H1 (cell line): ENCODE measurements at regions not wholly inside any gene's neighbourhood (a gene's known extent, or its start where the extent isn't known, plus 50 kb on each side); places are given as distances from the start of the nearest gene placed in this dataset.
A peak's percentile ranks its signal among the peaks of the same experiment; 100 is the strongest.

Experiments used
- CTCF ChIA-PET: fragments of 300-600 bp; sonication (Branson Sonifier 250); formaldehyde crosslinking; loops from one replicate; lab custom pipeline; 2021; ENCODE audit not compliant: partially characterized antibody; lab: Charles Lee
- POLR2A ChIA-PET: fragments of 300-600 bp; sonication (Branson Sonifier 250); formaldehyde crosslinking; loops from one replicate; lab custom pipeline; 2021; ENCODE audit warnings: inconsistent platforms; ENCODE audit not compliant: partially characterized antibody; lab: Charles Lee
- DNase-seq, 2 experiments: peaks; one replicate each; pipeline versions ENCODE4 v3.0.0 to v3.0.0-alpha.2; 2010 to 2022; ENCODE audit warnings: low spot score in 2 of 2, low read depth in 1 of 2, mixed read lengths in 1 of 2
- FAIRE-seq: peaks from 2 replicates; lab custom pipeline; 2011; peaks lifted over from hg19 to GRCh38; lab: Jason Lieb, UNC
- H2AFZ ChIP-seq: 2 replicates; pipeline ENCODE4 v1.8.1; 2012; ENCODE audit warnings: low read length, inconsistent platforms
- H2AK5ac ChIP-seq: 2 replicates; pipeline ENCODE4 v1.6.1; 2013; ENCODE audit warnings: low read depth, low read length
- H2BK120ac ChIP-seq: replicated peaks from 2 replicates; pipeline ENCODE3; 2013; ENCODE audit warnings: low read depth, low read length, inconsistent platforms
- H2BK12ac ChIP-seq: 2 replicates; pipeline ENCODE4 v1.6.1; 2013; ENCODE audit warnings: low read depth, low read length
- H2BK15ac ChIP-seq: 2 replicates; pipeline ENCODE4 v1.6.1; 2013; ENCODE audit warnings: low read length
- H2BK20ac ChIP-seq: 2 replicates; pipeline ENCODE4 v1.6.1; 2013; ENCODE audit warnings: low read length
- H2BK5ac ChIP-seq: 2 replicates; pipeline ENCODE4 v1.6.1; 2013; ENCODE audit warnings: low read depth, low read length
- H3K14ac ChIP-seq: 2 replicates; pipeline ENCODE4 v1.6.1; 2013; ENCODE audit warnings: inconsistent platforms; ENCODE audit not compliant: insufficient read length
- H3K18ac ChIP-seq: 2 replicates; pipeline ENCODE4 v1.6.1; 2013; ENCODE audit warnings: low read length; ENCODE audit errors: extremely low read depth
- H3K23ac ChIP-seq: 2 replicates; pipeline ENCODE4 v1.6.1; 2013; ENCODE audit warnings: inconsistent platforms; ENCODE audit not compliant: insufficient read length
- H3K23me2 ChIP-seq: 2 replicates; pipeline ENCODE4 v1.6.1; 2013; ENCODE audit warnings: low read depth, low read length
- H3K27ac ChIP-seq: 2 replicates; pipeline ENCODE4 v1.6.1; 2011; ENCODE audit warnings: low read depth, low read length, inconsistent platforms
- H3K27me3 ChIP-seq, 4 experiments: replicated peaks in 1 of 4; 1 replicate in 1 of 4; 2 replicates in 3 of 4; pipeline versions ENCODE4 v1.6.1 to v1.8.1; 2011 to 2013; ENCODE audit warnings: low read length in 3 of 4, mild to moderate bottlenecking in 3 of 4, inconsistent platforms in 2 of 4, mixed read lengths in 2 of 4, moderate library complexity in 1 of 4; ENCODE audit not compliant: control insufficient read depth in 3 of 4, insufficient read depth in 3 of 4; ENCODE audit errors: extremely low read depth in 1 of 4
- H3K36me3 ChIP-seq, 4 experiments: 2 replicates each; pipeline versions ENCODE4 v1.6.1 to v1.8.1; 2011 to 2013; ENCODE audit warnings: mild to moderate bottlenecking in 4 of 4, low read length in 3 of 4, moderate library complexity in 2 of 4, control low read depth in 1 of 4, inconsistent platforms in 1 of 4; ENCODE audit not compliant: insufficient read depth in 4 of 4, control insufficient read depth in 2 of 4
- H3K4ac ChIP-seq: replicated peaks from 2 replicates; pipeline ENCODE3; 2013; ENCODE audit warnings: low read length, low read depth, mixed read lengths, inconsistent platforms; ENCODE audit not compliant: insufficient read length
- H3K4me1 ChIP-seq, 4 experiments: replicated peaks in 1 of 4; 1 replicate in 1 of 4; 2 replicates in 3 of 4; pipeline versions ENCODE4 v1.6.1 to v1.8.1; 2011 to 2013; ENCODE audit warnings: low read length in 3 of 4, inconsistent platforms in 2 of 4, mixed read lengths in 1 of 4; ENCODE audit not compliant: insufficient read depth in 4 of 4, control insufficient read depth in 3 of 4
- H3K4me2 ChIP-seq, 2 experiments: 2 replicates each; pipeline versions ENCODE4 v1.6.1 to v1.8.1; 2011 to 2013; ENCODE audit warnings: low read depth in 2 of 2, low read length in 2 of 2, control low read depth in 1 of 2, inconsistent platforms in 1 of 2, mild to moderate bottlenecking in 1 of 2; ENCODE audit not compliant: insufficient read depth in 1 of 2
- H3K4me3 ChIP-seq, 4 experiments: fragments of 200-600, 300-600 bp in 1 of 4; sonication (generic), shearing (Covaris generic), sonication (Bioruptor Twin) in 1 of 4; 2 replicates each; pipeline versions ENCODE4 v1.5.1 to v1.8.1; 2011 to 2016; ENCODE audit warnings: low read length in 4 of 4, low read depth in 3 of 4, control low read depth in 2 of 4, inconsistent platforms in 2 of 4, mild to moderate bottlenecking in 2 of 4, mixed read lengths in 1 of 4, moderate library complexity in 1 of 4; ENCODE audit not compliant: insufficient read depth in 2 of 4; ENCODE audit errors: extremely low read depth in 1 of 4
- H3K56ac ChIP-seq: replicated peaks from 2 replicates; pipeline ENCODE3; 2013; ENCODE audit warnings: low read depth, mild to moderate bottlenecking, mixed read lengths, low read length, inconsistent platforms; ENCODE audit not compliant: insufficient read length
- H3K79me1 ChIP-seq: 2 replicates; pipeline ENCODE4 v1.6.1; 2013; ENCODE audit warnings: low read depth, low read length, control low read depth
- H3K79me2 ChIP-seq, 2 experiments: 2 replicates each; pipeline versions ENCODE4 v1.6.1 to v1.8.1; 2012 to 2013; ENCODE audit warnings: low read length in 2 of 2, mild to moderate bottlenecking in 2 of 2, inconsistent platforms in 1 of 2; ENCODE audit not compliant: insufficient read depth in 2 of 2, control insufficient read depth in 1 of 2
- H3K9ac ChIP-seq, 4 experiments: replicated peaks in 1 of 4; 1 replicate in 1 of 4; 2 replicates in 3 of 4; pipeline versions ENCODE4 v1.6.1 to v1.8.1; 2011 to 2013; ENCODE audit warnings: low read depth in 3 of 4, low read length in 3 of 4, control low read depth in 2 of 4, mild to moderate bottlenecking in 2 of 4, moderate library complexity in 2 of 4, inconsistent platforms in 1 of 4; ENCODE audit errors: extremely low read depth in 1 of 4
- H3K9me3 ChIP-seq, 2 experiments: 2 replicates each; pipeline versions ENCODE4 v1.6.1 to v1.8.1; 2012 to 2013; ENCODE audit warnings: mild to moderate bottlenecking in 2 of 2, moderate library complexity in 2 of 2, control low read depth in 1 of 2, inconsistent platforms in 1 of 2, low read depth in 1 of 2, low read length in 1 of 2, mixed read lengths in 1 of 2; ENCODE audit not compliant: insufficient read depth in 2 of 2
- H4K20me1 ChIP-seq, 2 experiments: replicated peaks in 1 of 2; 2 replicates each; pipeline versions ENCODE3 to v1.8.1; 2011 to 2013; ENCODE audit warnings: inconsistent platforms in 2 of 2, low read length in 2 of 2, mild to moderate bottlenecking in 1 of 2; ENCODE audit not compliant: insufficient read depth in 2 of 2, control insufficient read depth in 1 of 2
- H4K5ac ChIP-seq: 2 replicates; pipeline ENCODE4 v1.6.1; 2013; ENCODE audit warnings: low read length, low read depth, mixed read lengths, inconsistent platforms; ENCODE audit not compliant: insufficient read length
- H4K8ac ChIP-seq: 2 replicates; pipeline ENCODE4 v1.8.0; 2013; ENCODE audit warnings: mild to moderate bottlenecking, moderate library complexity, low read length, inconsistent platforms; ENCODE audit not compliant: insufficient read depth; ENCODE audit errors: extremely low read depth
- H4K91ac ChIP-seq: replicated peaks from 2 replicates; pipeline ENCODE3; 2013; ENCODE audit warnings: low read length, mixed read lengths, inconsistent platforms; ENCODE audit not compliant: insufficient read length
- KDM5A ChIP-seq: fragments of 200-600 bp; IDR thresholded peaks from 2 replicates; pipeline ENCODE4 v1.7.1; 2012; ENCODE audit warnings: mild to moderate bottlenecking, low read length, inconsistent platforms, mixed read lengths
- WGBS, 2 experiments: shearing (Covaris generic) in 1 of 2; methylation state at CpG; one replicate each; pipeline versions ENCODE4 v1.1.6 to v1.1.7; 2013 to 2015; ENCODE audit warnings: low lambda C conversion rate in 2 of 2, mixed read lengths in 2 of 2, inconsistent platforms in 1 of 2, low coverage in 1 of 2, missing lambda C conversion rate in 1 of 2; ENCODE audit not compliant: insufficient replicate concordance in 2 of 2, insufficient coverage in 1 of 2, insufficient read length in 1 of 2; ENCODE audit errors: extremely low coverage in 1 of 2, missing lambda C conversion rate in 1 of 2; 5-methylcytosine and 5-hydroxymethylcytosine counted together
- TF ChIP-seq, protein P1 (sequence below): IDR thresholded peaks from 2 replicates; pipeline ENCODE4 v1.6.1; 2012; ENCODE audit warnings: low read length, inconsistent platforms

GRCh38 chr11:8809939-8810539 is 101.0 kb upstream of the AKIP1 start:
- Histone ChIP-seq H3K4me3 (peak overlapping the region; percentile 48 to 69 (median 60)), H3K4me1 (peaks cover 13 to 28% (median 21%) of the 10 kb centered on the region in 4 experiments; a peak in 6 of 7 replicates), H3K23me2 (peaks cover 4% of the 10 kb centered on the region; the same call in 1 of the 2 replicates), H4K5ac (peak overlapping the region; percentile 32), H2AK5ac (no peak overlapping the region), H2BK5ac (peak overlapping the region; percentile 16; the same call in 1 of the 2 replicates), H3K56ac (no peak overlapping the region), H3K9me3 (no peaks in the 10 kb centered on the region), H2BK15ac (no peak overlapping the region; the same call in 1 of the 2 replicates), H2BK20ac (no peak overlapping the region), H4K91ac (no peak overlapping the region), H3K18ac (peak overlapping the region; percentile 20; the same call in 1 of the 2 replicates), H3K23ac (no peak overlapping the region), H3K9ac (peak overlapping the region; percentile 45 to 80 (median 66); a peak in 6 of 7 replicates), H3K79me1 (peaks cover 4% of the 10 kb centered on the region), H3K14ac (no peak overlapping the region), H4K20me1 (peaks cover 0 to under 1% of the 10 kb centered on the region in 2 experiments), H3K36me3 (no peaks in the 10 kb centered on the region), H2AFZ (peak overlapping the region; percentile 71; the same call in 1 of the 2 replicates), H2BK120ac (no peak overlapping the region), H3K27ac (peak overlapping the region; percentile 63), H3K4me2 (peak overlapping the region; percentile 81 to 93), H3K4ac (no peak overlapping the region), H3K79me2 (no peaks in the 10 kb centered on the region; a peak in 1 of 4 replicates), H2BK12ac (no peak overlapping the region), H3K27me3 (no peaks in the 10 kb centered on the region), H4K8ac (peak overlapping the region; percentile 88; the same call in 1 of the 2 replicates)
- 22% methylated on average over 8 of the region's 8 CpGs; no CpG with 5 or more reads in 1 of the 2 experiments for WGBS, 2 experiments
- POLR2A ChIA-PET: interaction anchor here (0.7 to 2.8 kb wide), 22 partner anchors 9 to 216 kb away, joined by 3 to 25 read pairs (median 4); partner anchors contain the start of genes RPL27A, STK33 and TRIM66
- TF ChIP-seq, protein P1, sequence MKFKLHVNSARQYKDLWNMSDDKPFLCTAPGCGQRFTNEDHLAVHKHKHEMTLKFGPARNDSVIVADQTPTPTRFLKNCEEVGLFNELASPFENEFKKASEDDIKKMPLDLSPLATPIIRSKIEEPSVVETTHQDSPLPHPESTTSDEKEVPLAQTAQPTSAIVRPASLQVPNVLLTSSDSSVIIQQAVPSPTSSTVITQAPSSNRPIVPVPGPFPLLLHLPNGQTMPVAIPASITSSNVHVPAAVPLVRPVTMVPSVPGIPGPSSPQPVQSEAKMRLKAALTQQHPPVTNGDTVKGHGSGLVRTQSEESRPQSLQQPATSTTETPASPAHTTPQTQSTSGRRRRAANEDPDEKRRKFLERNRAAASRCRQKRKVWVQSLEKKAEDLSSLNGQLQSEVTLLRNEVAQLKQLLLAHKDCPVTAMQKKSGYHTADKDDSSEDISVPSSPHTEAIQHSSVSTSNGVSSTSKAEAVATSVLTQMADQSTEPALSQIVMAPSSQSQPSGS: peak; percentile 87; the same call in 1 of the 2 replicates
- TF ChIP-seq KDM5A: no peak
- no peak for DNase-seq
- CTCF ChIA-PET: interaction anchor here (0.6 to 5.9 kb wide), 25 partner anchors 9 to 149 kb away, joined by 3 to 28 read pairs (median 4); no protein-coding TSS in a partner anchor
- FAIRE-seq: no peak
